Nephron (organoid): ENCODE measurements at regions not wholly inside any gene's neighbourhood (a gene's known extent, or its start where the extent isn't known, plus 50 kb on each side); places are given as distances from the start of the nearest gene placed in this dataset.

Experiments
- H3K27ac Mint-ChIP-seq, 3 experiments: 2 replicates each; pipeline ENCODE4 v1.8.0; 2020; ENCODE audit warnings: mixed read lengths in 3 of 3, mild to moderate bottlenecking in 2 of 3, moderate library complexity in 1 of 3
- H3K27me3 Mint-ChIP-seq: 2 replicates; pipeline ENCODE4 v1.8.0; 2021; ENCODE audit warnings: low read depth, mild to moderate bottlenecking, moderate library complexity, mixed read lengths
- H3K36me3 Mint-ChIP-seq: 2 replicates; pipeline ENCODE4 v1.8.0; 2020; ENCODE audit warnings: low read depth, mixed read lengths
- H3K4me1 Mint-ChIP-seq: 2 replicates; pipeline ENCODE4 v1.8.0; 2020; ENCODE audit warnings: mixed read lengths
- H3K4me3 Mint-ChIP-seq, 3 experiments: 2 replicates each; pipeline ENCODE4 v1.8.0; 2020; ENCODE audit warnings: mild to moderate bottlenecking in 3 of 3, mixed read lengths in 3 of 3, moderate library complexity in 2 of 3
- H3K9me3 Mint-ChIP-seq: 2 replicates; pipeline ENCODE4 v1.8.0; 2020; ENCODE audit warnings: mixed read lengths
- CTCF ChIP-seq, 3 experiments: fragments of 200-600 bp; sonication (generic); IDR thresholded peaks; one replicate each; pipeline ENCODE4 v1.5.0; 2021; ENCODE audit warnings: antibody characterized with exemption in 3 of 3; ENCODE audit not compliant: unreplicated experiment in 3 of 3

GRCh38 chr5:143734456-143734780 lies 77.5 kb upstream of the HMHB1 start:
- H3K36me3 Mint-ChIP-seq, result no peaks in the 10 kb centered on the region
- H3K4me3 Mint-ChIP-seq, result no peak overlapping the region
- H3K27ac Mint-ChIP-seq, result no peak overlapping the region
- peaks cover 4% of the 10 kb centered on the region for H3K27me3 Mint-ChIP-seq
- no peak for TF ChIP-seq CTCF (IDR thresholded peaks at IDR 0.05; ENCODE audit: unreplicated experiment in 3 of 3)
- no peaks in the 10 kb centered on the region for H3K4me1 Mint-ChIP-seq
- peaks cover under 1% of the 10 kb centered on the region for H3K9me3 Mint-ChIP-seq

- no peak overlapping the region for H3K27ac Mint-ChIP-seq
- no peak for TF ChIP-seq CTCF (IDR thresholded peaks at IDR 0.05; ENCODE audit: unreplicated experiment in 3 of 3)
- peaks cover 4% of the 10 kb centered on the region for H3K27me3 Mint-ChIP-seq
- no peaks in the 10 kb centered on the region for H3K36me3 Mint-ChIP-seq
- no peaks in the 10 kb centered on the region for H3K4me1 Mint-ChIP-seq
- H3K4me3 Mint-ChIP-seq, result no peak overlapping the region
- H3K9me3 Mint-ChIP-seq, result peaks cover 3% of the 10 kb centered on the region
These were observed 78.1 kb upstream of the HMHB1 start for GRCh38 chr5:143733665-143734455.

- H3K27me3 Mint-ChIP-seq, result peaks cover 4% of the 10 kb centered on the region
- no peak overlapping the region for H3K4me3 Mint-ChIP-seq
- H3K27ac Mint-ChIP-seq, result no peak overlapping the region
- no peaks in the 10 kb centered on the region for H3K4me1 Mint-ChIP-seq
- TF ChIP-seq CTCF (IDR thresholded peaks at IDR 0.05; ENCODE audit: unreplicated experiment in 3 of 3), result no peak
- peaks cover 3% of the 10 kb centered on the region for H3K9me3 Mint-ChIP-seq
- H3K36me3 Mint-ChIP-seq, result no peaks in the 10 kb centered on the region
These were observed 79.6 kb upstream of the HMHB1 start for GRCh38 chr5:143732402-143732801.

- Mint-ChIP-seq H3K36me3 (no peaks in the 10 kb centered on the region), H3K27ac (no peak overlapping the region), H3K27me3 (peaks cover 4% of the 10 kb centered on the region), H3K9me3 (peaks cover 12% of the 10 kb centered on the region), H3K4me3 (no peak overlapping the region), H3K4me1 (no peaks in the 10 kb centered on the region)
- TF ChIP-seq CTCF (IDR thresholded peaks at IDR 0.05; ENCODE audit: unreplicated experiment in 3 of 3), result no peak
These were observed 81.7 kb upstream of the HMHB1 start for GRCh38 chr5:143730112-143730801.

- peaks cover 4% of the 10 kb centered on the region for H3K27me3 Mint-ChIP-seq
These were observed 82.5 kb upstream of the HMHB1 start for GRCh38 chr5:143729334-143729946.

More at GRCh38 chr5:143729334-143729946, 82.5 kb upstream of the HMHB1 start:
- Mint-ChIP-seq H3K9me3 (peaks cover 19% of the 10 kb centered on the region), H3K36me3 (peaks cover 6% of the 10 kb centered on the region), H3K4me3 (no peak overlapping the region), H3K27ac (no peak overlapping the region), H3K4me1 (no peaks in the 10 kb centered on the region)
- TF ChIP-seq CTCF (IDR thresholded peaks at IDR 0.05; ENCODE audit: unreplicated experiment in 3 of 3), result no peak
